Ovary (tissue), 3 donors: ENCODE measurements at regions not wholly inside any gene's neighbourhood (a gene's known extent, or its start where the extent isn't known, plus 50 kb on each side); places are given as distances from the start of the nearest gene placed in this dataset.

Experiments used
- CTCF ChIP-seq, 3 donors: fragments of 450-650 bp in 2 of 3; fragments of 200-600 bp in 1 of 3; IDR thresholded peaks; one replicate each; pipeline versions ENCODE4 v1.5.1 to v1.8.0; 2016 to 2022; ENCODE audit warnings: antibody characterized with exemption in 3 of 3, mild to moderate bottlenecking in 1 of 3
- POLR2A ChIP-seq: fragments of 450-650 bp; IDR thresholded peaks from one replicate; pipeline ENCODE4 v1.6.1; 2017; ENCODE audit warnings: antibody characterized with exemption, mild to moderate bottlenecking, moderate library complexity
- donor health status: DM: no; HTN: no; CAD: no.

- TF ChIP-seq POLR2A (no peak), CTCF (IDR thresholded peaks at IDR 0.05) (no peak)
Observed at GRCh38 chr3:816605-817004, 276.2 kb upstream of the CNTN6 start.
